Thoracic aorta (tissue), 2 donors: ENCODE measurements at regions not wholly inside any gene's neighbourhood (a gene's known extent, or its start where the extent isn't known, plus 50 kb on each side); places are given as distances from the start of the nearest gene placed in this dataset.

Experiments used
- ATAC-seq: fragments of 150-250 bp; one replicate; pipeline ENCODE4 v1.8.0; 2017; ENCODE audit warnings: low read depth; ENCODE audit not compliant: insufficient number of reproducible peaks, low FRiP score
- DNase-seq: peaks from one replicate; pipeline ENCODE4 v3.0.0-alpha.2; 2020; ENCODE audit warnings: low spot score
- H3K27ac ChIP-seq, 2 donors: fragments of 200-600 bp; sonication (generic); 1 replicate in 1 of 2; 2 replicates in 1 of 2; pipeline ENCODE4 v1.5.1; 2016; ENCODE audit warnings: mild to moderate bottlenecking in 2 of 2, moderate library complexity in 2 of 2
- H3K27me3 ChIP-seq: fragments of 200-600 bp; sonication (generic); replicated peaks from 2 replicates; pipeline ENCODE4 v1.6.0; 2016; ENCODE audit warnings: mild to moderate bottlenecking; ENCODE audit not compliant: insufficient read depth
- H3K36me3 ChIP-seq: fragments of 200-600 bp; sonication (generic); one replicate; pipeline ENCODE4 v1.5.1; 2016
- H3K4me1 ChIP-seq, 2 donors: fragments of 200-600 bp; sonication (generic); 1 replicate in 1 of 2; 2 replicates in 1 of 2; pipeline versions ENCODE4 v1.5.1 to v1.6.0; 2016; ENCODE audit warnings: low read depth in 2 of 2, mild to moderate bottlenecking in 1 of 2; ENCODE audit not compliant: control insufficient read depth in 1 of 2
- H3K4me3 ChIP-seq: fragments of 200-600 bp; sonication (generic); 2 replicates; pipeline ENCODE4 v1.5.1; 2016; ENCODE audit warnings: mild to moderate bottlenecking
- H3K9me3 ChIP-seq: fragments of 200-600 bp; sonication (generic); 2 replicates; pipeline ENCODE4 v1.5.1; 2016
- TF ChIP-seq, protein P1 (sequence below): fragments of 200-600 bp; sonication (generic); IDR thresholded peaks from one replicate; pipeline ENCODE4 v1.5.1; 2019; ENCODE audit warnings: antibody characterized with exemption

DNA sequence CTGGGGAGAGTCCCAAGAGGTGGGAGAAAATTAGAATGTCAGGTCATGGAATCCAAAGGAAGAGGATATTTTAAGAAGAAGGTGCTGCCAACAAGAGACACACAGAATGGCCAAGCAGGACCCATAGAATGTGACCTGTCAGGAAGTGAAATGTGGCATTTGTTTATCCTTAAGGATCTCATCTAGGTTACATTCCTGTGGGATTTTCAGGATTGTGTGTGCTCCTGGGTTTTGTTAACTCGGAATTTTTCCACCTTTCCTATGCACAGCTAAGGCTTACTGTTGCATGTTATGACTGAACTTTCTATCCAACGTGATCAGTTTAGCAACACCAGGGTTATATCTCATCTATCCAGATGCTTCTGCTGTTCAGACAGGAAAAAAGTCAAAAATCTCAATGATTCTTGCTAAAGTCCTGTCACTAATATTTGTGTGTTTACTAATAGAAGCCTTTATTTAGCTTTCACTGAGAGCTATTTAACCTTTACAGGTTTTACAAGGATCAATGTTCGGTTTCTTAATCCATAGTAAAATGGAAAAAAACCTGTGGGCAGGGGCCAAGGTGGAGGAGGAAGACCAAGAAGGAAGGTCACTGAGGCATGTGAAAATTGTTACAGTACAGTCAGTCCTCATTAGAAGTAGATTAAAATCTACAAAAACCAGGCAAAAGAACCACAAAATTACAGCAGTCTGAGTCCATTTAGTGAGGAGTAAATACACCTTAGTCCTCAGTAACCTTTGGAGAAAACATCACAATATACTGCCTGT lies 437.8 kb upstream of the NPVF start:
- Histone ChIP-seq H3K36me3 (no peaks in the 10 kb centered on the region), H3K27ac (no peak overlapping the region), H3K9me3 (no peaks in the 10 kb centered on the region), H3K4me1 (peaks cover 7 to 36% of the 10 kb centered on the region in 2 donors), H3K4me3 (no peak overlapping the region), H3K27me3 (no peaks in the 10 kb centered on the region)
- TF ChIP-seq, protein P1, sequence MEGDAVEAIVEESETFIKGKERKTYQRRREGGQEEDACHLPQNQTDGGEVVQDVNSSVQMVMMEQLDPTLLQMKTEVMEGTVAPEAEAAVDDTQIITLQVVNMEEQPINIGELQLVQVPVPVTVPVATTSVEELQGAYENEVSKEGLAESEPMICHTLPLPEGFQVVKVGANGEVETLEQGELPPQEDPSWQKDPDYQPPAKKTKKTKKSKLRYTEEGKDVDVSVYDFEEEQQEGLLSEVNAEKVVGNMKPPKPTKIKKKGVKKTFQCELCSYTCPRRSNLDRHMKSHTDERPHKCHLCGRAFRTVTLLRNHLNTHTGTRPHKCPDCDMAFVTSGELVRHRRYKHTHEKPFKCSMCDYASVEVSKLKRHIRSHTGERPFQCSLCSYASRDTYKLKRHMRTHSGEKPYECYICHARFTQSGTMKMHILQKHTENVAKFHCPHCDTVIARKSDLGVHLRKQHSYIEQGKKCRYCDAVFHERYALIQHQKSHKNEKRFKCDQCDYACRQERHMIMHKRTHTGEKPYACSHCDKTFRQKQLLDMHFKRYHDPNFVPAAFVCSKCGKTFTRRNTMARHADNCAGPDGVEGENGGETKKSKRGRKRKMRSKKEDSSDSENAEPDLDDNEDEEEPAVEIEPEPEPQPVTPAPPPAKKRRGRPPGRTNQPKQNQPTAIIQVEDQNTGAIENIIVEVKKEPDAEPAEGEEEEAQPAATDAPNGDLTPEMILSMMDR = no peak
- no peak for ATAC-seq
- DNase-seq = no peak

DNA sequence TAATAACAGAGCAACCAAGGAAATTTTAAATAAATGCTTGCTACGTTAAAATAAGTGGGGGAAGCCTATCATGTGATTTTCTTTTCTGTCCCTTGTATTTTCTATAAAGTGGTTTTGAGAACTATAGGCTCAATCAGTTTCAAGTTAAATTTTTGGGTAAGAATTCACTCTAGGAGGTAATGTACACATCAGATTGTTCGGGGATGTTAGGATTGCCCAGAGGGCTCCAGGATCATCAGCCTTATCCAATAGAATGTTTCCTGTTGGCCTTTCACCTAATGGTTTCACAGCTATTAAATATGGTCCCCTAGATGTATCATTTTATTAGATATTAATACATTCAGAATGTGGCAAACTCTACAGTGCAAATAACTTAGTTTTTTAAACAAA lies 438.4 kb upstream of the NPVF start:
- ATAC-seq = no peak
- no peaks in the 10 kb centered on the region for H3K27me3 ChIP-seq
- H3K4me3 ChIP-seq = no peak overlapping the region
- TF ChIP-seq, protein P1 = no peak
- peaks cover 7 to 32% of the 10 kb centered on the region in 2 donors for H3K4me1 ChIP-seq
- H3K27ac ChIP-seq = no peak overlapping the region
- no peak for DNase-seq
- no peaks in the 10 kb centered on the region for H3K9me3 ChIP-seq
- H3K36me3 ChIP-seq = no peaks in the 10 kb centered on the region

DNA sequence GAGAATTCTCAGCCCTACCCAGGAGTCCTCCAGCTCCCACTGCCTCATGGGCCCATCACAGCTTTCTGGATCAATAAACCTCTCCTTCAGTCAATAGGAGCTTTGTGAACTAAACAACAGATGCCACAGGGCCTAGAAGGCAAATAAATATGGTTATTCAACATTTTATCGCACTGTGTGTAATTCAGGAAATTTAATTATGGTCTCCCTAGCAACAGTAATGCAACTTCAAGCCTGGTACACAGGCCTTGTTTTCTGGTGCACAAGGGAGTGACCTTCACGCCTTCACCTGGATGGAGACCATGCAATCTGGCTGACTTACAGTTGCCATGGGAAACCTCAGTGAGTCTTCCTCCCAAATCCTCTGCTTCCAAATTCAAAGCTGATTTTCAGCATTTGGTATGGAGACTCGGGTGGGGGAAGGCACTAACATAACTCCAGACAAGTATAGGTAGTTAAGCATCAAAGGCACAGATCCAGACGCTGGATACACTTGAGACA lies 441.0 kb upstream of the NPVF start:
- no peak for DNase-seq
- H3K27ac ChIP-seq = no peak overlapping the region
- H3K4me1 ChIP-seq = peaks cover 7 to 11% of the 10 kb centered on the region in 2 donors

DNA sequence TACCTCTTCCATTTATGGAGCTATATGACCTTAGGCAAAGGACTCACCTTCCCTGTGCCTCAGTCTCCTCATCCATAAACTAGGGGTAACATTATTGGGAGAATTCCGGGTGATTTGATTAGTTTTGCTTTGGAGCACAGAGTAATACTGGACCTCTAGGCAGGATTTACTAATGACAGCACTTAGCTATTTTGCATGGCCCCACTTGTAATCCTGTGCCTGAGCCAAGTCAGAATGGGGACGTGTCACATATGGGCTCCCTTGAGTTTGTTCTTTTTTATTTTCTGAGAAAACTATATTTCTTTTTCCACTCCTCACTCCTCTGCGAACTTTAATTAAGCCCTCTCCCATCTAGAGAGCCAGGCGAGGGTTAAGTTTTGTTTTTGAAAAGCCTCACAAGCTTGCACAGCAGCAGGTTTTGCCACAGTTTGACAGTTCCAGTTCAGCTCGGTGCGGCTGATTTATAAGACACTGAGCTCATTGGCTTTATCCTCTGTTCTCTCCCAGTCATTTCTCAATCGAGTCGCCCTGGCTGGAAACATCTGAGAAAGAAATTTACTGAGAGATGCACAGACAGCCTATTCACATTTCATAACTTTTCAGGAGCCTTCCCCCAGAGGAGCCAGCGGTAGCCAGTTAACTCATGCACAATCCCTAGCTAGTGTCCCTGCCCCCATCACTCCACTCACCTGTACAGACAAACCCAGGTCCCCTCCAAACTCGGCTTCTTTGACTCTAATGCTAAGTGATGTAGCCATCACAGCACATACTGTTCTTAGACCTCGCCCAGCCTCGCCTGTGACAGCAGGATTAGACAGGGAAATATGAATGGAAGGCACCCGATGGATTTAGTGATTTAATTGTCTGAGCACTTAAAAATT lies 441.9 kb upstream of the NPVF start:
- no peak overlapping the region for H3K27ac ChIP-seq
- TF ChIP-seq, protein P1 = no peak

More for the DNA sequence above, 441.0 kb upstream of the NPVF start:
- no peaks in the 10 kb centered on the region for H3K9me3 ChIP-seq
- TF ChIP-seq, protein P1 = no peak
- H3K27me3 ChIP-seq = no peaks in the 10 kb centered on the region
- H3K4me3 ChIP-seq = no peak overlapping the region
- no peak for ATAC-seq
- no peaks in the 10 kb centered on the region for H3K36me3 ChIP-seq

DNA sequence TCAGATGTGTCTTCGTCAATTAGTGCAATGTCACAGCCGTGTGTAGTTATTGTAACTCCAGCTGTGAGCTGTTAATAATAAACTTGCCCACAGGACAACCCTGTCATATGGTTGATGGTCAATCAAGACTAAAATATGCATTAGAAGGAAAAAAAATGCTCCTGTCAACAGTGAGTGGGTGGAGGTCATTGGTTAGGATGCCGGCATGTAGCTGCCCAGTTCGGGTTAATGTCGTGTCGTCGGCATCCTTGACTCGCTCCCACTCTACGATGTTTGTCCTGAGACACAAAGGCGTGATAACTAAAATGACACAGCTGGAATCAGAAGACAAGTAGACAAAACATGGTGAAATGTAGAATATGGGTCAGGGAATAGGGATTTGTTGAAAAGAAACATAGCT lies 442.8 kb upstream of the NPVF start:
- TF ChIP-seq, protein P1 = no peak
- no peaks in the 10 kb centered on the region for H3K36me3 ChIP-seq
- no peak overlapping the region for H3K4me3 ChIP-seq
- H3K27ac ChIP-seq = no peak overlapping the region
- H3K4me1 ChIP-seq = peaks cover 7 to 11% of the 10 kb centered on the region in 2 donors
- no peaks in the 10 kb centered on the region for H3K27me3 ChIP-seq
- no peak for ATAC-seq
- DNase-seq = no peak
- no peaks in the 10 kb centered on the region for H3K9me3 ChIP-seq

More for the DNA sequence above, 441.9 kb upstream of the NPVF start:
- H3K4me3 ChIP-seq = no peak overlapping the region
- H3K9me3 ChIP-seq = no peaks in the 10 kb centered on the region
- H3K36me3 ChIP-seq = no peaks in the 10 kb centered on the region
- peaks cover 7 to 11% of the 10 kb centered on the region in 2 donors for H3K4me1 ChIP-seq
- DNase-seq = no peak
- ATAC-seq = no peak
- no peaks in the 10 kb centered on the region for H3K27me3 ChIP-seq
